ENCODE measurements at regions not wholly inside any gene's neighbourhood (a gene's known extent, or its start where the extent isn't known, plus 50 kb on each side); places are given as distances from the start of the nearest gene placed in this dataset.

DNA sequence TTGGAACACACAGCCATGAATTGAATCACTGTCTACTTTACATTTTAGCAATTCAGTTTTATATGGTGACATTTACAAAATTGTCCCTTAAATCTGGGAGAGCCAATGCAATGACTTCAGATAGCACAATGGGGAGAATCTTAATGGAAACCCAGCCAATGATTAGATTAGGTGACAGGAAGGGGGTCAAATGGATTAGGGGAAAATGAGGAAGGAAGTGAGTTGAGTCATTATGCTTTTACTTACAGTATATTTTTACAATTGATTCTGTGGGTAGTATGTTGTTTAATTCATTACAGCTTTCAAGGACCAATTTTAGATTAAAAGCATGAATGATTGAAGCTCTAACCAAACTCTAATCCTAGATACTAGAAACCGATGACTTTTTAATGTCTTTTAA, 229.8 kb downstream of the SOX4 start:
- Histone ChIP-seq H3K9ac (ENCODE audit: low read depth in 1 of 2, low read length in 2 of 2) (no peak overlapping the region), H3K36me3 (ENCODE audit: control insufficient read depth in 4 of 4, insufficient read depth in 3 of 4, low read depth in 1 of 4, low read length in 3 of 4) (no peaks in the 10 kb centered on the region), H3K27me3 (ENCODE audit: control insufficient read depth in 4 of 4, insufficient read depth in 4 of 4, low read length in 3 of 4) (no peaks in the 10 kb centered on the region), H3K4me1 (ENCODE audit: control insufficient read depth in 4 of 4, insufficient read depth in 4 of 4, low read length in 3 of 4) (peaks cover 0 to 1% (median 0%) of the 10 kb centered on the region in 4 donors), H3K27ac (ENCODE audit: low read depth in 1 of 2, low read length in 2 of 2) (no peak overlapping the region), H3K4me3 (ENCODE audit: low read depth in 1 of 3, low read length in 3 of 3) (no peak overlapping the region), H3K9me3 (ENCODE audit: control insufficient read depth in 4 of 4, low read length in 3 of 4) (no peaks in the 10 kb centered on the region)
- no peak for TF ChIP-seq TAF1 (conservative IDR thresholded peaks at IDR 0.05)
- no peak for TF ChIP-seq FOXA2 (IDR thresholded peaks at IDR 0.05)
- no peak for TF ChIP-seq HNF4G (IDR thresholded peaks at IDR 0.05)
- TF ChIP-seq JUND (IDR thresholded peaks at IDR 0.05) = no peak
- no peak for TF ChIP-seq FOXA1 (IDR thresholded peaks at IDR 0.05)
- no peak for DNase-seq (ENCODE audit: low spot score)
- WGBS = 77% methylated on average over 1 of the region's 1 CpG

DNA sequence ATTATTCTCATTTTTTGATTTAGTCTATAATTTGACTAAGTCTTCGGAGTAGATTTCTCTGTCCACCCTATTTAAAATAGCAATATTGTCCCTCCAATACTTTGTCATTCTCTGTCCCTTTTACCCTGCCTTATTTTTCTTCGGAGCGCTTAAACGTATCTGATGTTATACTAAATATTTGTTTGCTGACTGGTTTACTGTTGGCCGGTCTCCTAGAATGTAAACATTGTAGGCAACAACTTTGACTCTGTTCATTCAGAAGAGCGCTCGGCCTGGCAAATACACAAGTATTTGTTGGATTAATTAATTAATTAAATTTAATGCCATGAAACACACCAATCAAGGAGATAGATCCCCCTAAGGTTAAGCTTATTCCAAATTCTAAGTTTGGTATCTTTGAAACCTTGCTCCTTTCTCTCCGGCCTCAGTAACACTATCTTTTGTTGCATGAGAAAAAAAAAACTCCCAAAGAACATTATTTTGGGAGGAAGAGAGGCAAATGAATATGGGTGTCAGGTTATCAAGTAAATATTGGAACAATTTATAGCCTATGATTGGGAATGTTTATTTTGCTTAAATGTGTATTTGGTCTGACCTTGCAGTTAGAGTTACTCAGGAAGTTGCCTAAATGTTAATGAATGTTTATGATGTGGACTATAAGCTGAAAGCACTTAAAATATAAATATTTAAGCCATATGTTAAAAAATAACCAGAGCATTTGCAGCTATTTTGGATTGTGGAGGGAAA, 231.1 kb downstream of the SOX4 start:
- H3K4me3 ChIP-seq (ENCODE audit: low read depth in 1 of 3, low read length in 3 of 3) = no peak overlapping the region
- WGBS = 43% methylated on average over 8 of the region's 8 CpGs
- DNase-seq (ENCODE audit: low spot score) = no peak
- H3K9me3 ChIP-seq (ENCODE audit: control insufficient read depth in 4 of 4, low read length in 3 of 4) = no peaks in the 10 kb centered on the region
- no peaks in the 10 kb centered on the region for H3K27me3 ChIP-seq (ENCODE audit: control insufficient read depth in 4 of 4, insufficient read depth in 4 of 4, low read length in 3 of 4)
- TF ChIP-seq HNF4A (conservative IDR thresholded peaks at IDR 0.05) = no peak
- TF ChIP-seq RXRA (IDR thresholded peaks at IDR 0.05) = no peak
- no peak for TF ChIP-seq GABPA (IDR thresholded peaks at IDR 0.05 in 1 of 2, conservative IDR thresholded peaks at IDR 0.05 in 1 of 2)
- H3K27ac ChIP-seq (ENCODE audit: low read depth in 1 of 2, low read length in 2 of 2) = no peak overlapping the region
- no peaks in the 10 kb centered on the region for H3K36me3 ChIP-seq (ENCODE audit: control insufficient read depth in 4 of 4, insufficient read depth in 3 of 4, low read depth in 1 of 4, low read length in 3 of 4)
- H3K9ac ChIP-seq (ENCODE audit: low read depth in 1 of 2, low read length in 2 of 2) = no peak overlapping the region
- H3K4me1 ChIP-seq (ENCODE audit: control insufficient read depth in 4 of 4, insufficient read depth in 4 of 4, low read length in 3 of 4) = peaks cover 0 to 1% (median 0%) of the 10 kb centered on the region in 4 donors

DNA sequence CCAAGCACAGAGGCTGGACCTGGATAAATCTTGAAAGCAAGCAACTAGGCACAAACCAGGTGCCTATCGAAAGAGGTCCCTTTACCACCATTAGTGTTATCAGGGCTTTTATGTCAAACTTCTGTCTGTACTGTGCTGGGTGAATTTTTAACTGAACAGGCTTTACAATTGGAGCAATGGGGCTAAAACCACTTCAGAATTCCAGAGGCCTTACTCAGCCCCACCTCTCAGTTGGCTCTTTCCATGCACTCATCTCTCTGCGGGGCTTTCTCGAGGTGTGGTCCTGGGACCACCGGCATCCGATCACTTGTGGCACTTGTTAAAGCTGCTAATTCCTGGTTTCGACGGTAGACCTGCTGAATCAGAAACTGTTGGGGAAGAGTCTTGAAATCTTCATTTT, 232.5 kb downstream of the SOX4 start:
- WGBS = 50% methylated on average over 7 of the region's 7 CpGs
- H3K4me1 ChIP-seq (ENCODE audit: control insufficient read depth in 4 of 4, insufficient read depth in 4 of 4, low read length in 3 of 4) = peaks cover 0 to 1% (median 0%) of the 10 kb centered on the region in 4 donors

More for the DNA sequence above, 232.5 kb downstream of the SOX4 start:
- no peak for DNase-seq (ENCODE audit: low spot score)
- TF ChIP-seq SP1 (IDR thresholded peaks at IDR 0.05) = no peak
- TF ChIP-seq YY1 (IDR thresholded peaks at IDR 0.05) = no peak
- TF ChIP-seq HNF4A (conservative IDR thresholded peaks at IDR 0.05) = no peak
- TF ChIP-seq, protein P1, sequence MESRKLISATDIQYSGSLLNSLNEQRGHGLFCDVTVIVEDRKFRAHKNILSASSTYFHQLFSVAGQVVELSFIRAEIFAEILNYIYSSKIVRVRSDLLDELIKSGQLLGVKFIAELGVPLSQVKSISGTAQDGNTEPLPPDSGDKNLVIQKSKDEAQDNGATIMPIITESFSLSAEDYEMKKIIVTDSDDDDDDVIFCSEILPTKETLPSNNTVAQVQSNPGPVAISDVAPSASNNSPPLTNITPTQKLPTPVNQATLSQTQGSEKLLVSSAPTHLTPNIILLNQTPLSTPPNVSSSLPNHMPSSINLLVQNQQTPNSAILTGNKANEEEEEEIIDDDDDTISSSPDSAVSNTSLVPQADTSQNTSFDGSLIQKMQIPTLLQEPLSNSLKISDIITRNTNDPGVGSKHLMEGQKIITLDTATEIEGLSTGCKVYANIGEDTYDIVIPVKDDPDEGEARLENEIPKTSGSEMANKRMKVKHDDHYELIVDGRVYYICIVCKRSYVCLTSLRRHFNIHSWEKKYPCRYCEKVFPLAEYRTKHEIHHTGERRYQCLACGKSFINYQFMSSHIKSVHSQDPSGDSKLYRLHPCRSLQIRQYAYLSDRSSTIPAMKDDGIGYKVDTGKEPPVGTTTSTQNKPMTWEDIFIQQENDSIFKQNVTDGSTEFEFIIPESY (IDR thresholded peaks at IDR 0.05) = no peak
- no peak for TF ChIP-seq RXRA (IDR thresholded peaks at IDR 0.05)
- TF ChIP-seq JUND (IDR thresholded peaks at IDR 0.05) = no peak
- no peak for TF ChIP-seq FOXA2 (IDR thresholded peaks at IDR 0.05)
- TF ChIP-seq, protein P2, sequence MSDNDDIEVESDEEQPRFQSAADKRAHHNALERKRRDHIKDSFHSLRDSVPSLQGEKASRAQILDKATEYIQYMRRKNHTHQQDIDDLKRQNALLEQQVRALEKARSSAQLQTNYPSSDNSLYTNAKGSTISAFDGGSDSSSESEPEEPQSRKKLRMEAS (IDR thresholded peaks at IDR 0.05) = no peak
- TF ChIP-seq GABPA (IDR thresholded peaks at IDR 0.05 in 1 of 2, conservative IDR thresholded peaks at IDR 0.05 in 1 of 2) = no peak
- no peak for TF ChIP-seq RAD21 (IDR thresholded peaks at IDR 0.05)
- TF ChIP-seq, protein P3, sequence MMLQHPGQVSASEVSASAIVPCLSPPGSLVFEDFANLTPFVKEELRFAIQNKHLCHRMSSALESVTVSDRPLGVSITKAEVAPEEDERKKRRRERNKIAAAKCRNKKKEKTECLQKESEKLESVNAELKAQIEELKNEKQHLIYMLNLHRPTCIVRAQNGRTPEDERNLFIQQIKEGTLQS (IDR thresholded peaks at IDR 0.05) = no peak
- no peak for TF ChIP-seq FOXA1 (IDR thresholded peaks at IDR 0.05)
- TF ChIP-seq NR2F2 (IDR thresholded peaks at IDR 0.05) = no peak
- no peak for TF ChIP-seq HNF4G (IDR thresholded peaks at IDR 0.05)
- H3K36me3 ChIP-seq (ENCODE audit: control insufficient read depth in 4 of 4, insufficient read depth in 3 of 4, low read depth in 1 of 4, low read length in 3 of 4) = no peaks in the 10 kb centered on the region
- H3K27me3 ChIP-seq (ENCODE audit: control insufficient read depth in 4 of 4, insufficient read depth in 4 of 4, low read length in 3 of 4) = no peaks in the 10 kb centered on the region
- H3K27ac ChIP-seq (ENCODE audit: low read depth in 1 of 2, low read length in 2 of 2) = no peak overlapping the region
- H3K9me3 ChIP-seq (ENCODE audit: control insufficient read depth in 4 of 4, low read length in 3 of 4) = no peaks in the 10 kb centered on the region
- H3K9ac ChIP-seq (ENCODE audit: low read depth in 1 of 2, low read length in 2 of 2) = no peak overlapping the region
- no peak overlapping the region for H3K4me3 ChIP-seq (ENCODE audit: low read depth in 1 of 3, low read length in 3 of 3)
